HG02840 (cell line): ENCODE measurements at regions not wholly inside any gene's neighbourhood (a gene's known extent, or its start where the extent isn't known, plus 50 kb on each side); places are given as distances from the start of the nearest gene placed in this dataset.

ENCODE experiments used
- ATAC-seq: cut with Tn5 transposase; IDR thresholded peaks from one replicate; pipeline ENCODE4 v1.9.1; 2021; ENCODE audit warnings: mild to moderate bottlenecking, moderate library complexity, moderate number of reproducible peaks; ENCODE audit not compliant: unreplicated experiment, low FRiP score

GRCh38 chr6:25215881-25216280 lies 63.3 kb upstream of the CARMIL1 start:
- ATAC-seq = no peak

GRCh38 chr6:25217302-25217701 lies 61.9 kb upstream of the CARMIL1 start:
- no peak for ATAC-seq

GRCh38 chr6:25217829-25218228 lies 61.3 kb upstream of the CARMIL1 start:
- ATAC-seq = no peak

GRCh38 chr6:25218346-25218745 lies 60.8 kb upstream of the CARMIL1 start:
- ATAC-seq = no peak

GRCh38 chr6:25219216-25219916 lies 59.8 kb upstream of the CARMIL1 start:
- ATAC-seq = no peak

- no peak for ATAC-seq
Observed at GRCh38 chr6:25219917-25220278, 59.3 kb upstream of the CARMIL1 start.

- ATAC-seq = no peak
Observed at GRCh38 chr6:25220857-25221256, 58.3 kb upstream of the CARMIL1 start.

- no peak for ATAC-seq
Observed at GRCh38 chr6:25222006-25222678, 57.0 kb upstream of the CARMIL1 start.

GRCh38 chr6:25223490-25223991 lies 55.6 kb upstream of the CARMIL1 start:
- no peak for ATAC-seq

- no peak for ATAC-seq
Observed at GRCh38 chr6:25224242-25224641, 54.9 kb upstream of the CARMIL1 start.

- no peak for ATAC-seq
Observed at GRCh38 chr6:25227854-25228253, 51.3 kb upstream of the CARMIL1 start.
